HEK293 (cell line): ENCODE measurements at regions not wholly inside any gene's neighbourhood (a gene's known extent, or its start where the extent isn't known, plus 50 kb on each side); places are given as distances from the start of the nearest gene placed in this dataset.

ENCODE experiments used
- CTCF ChIA-PET: fragments of 350-600 bp; formaldehyde crosslinking; extraction: SDS; loops from one replicate; lab custom pipeline; 2021; ENCODE audit warnings: antibody characterized with exemption; lab: Yijun Ruan, JAX
- POLR2A ChIA-PET: fragments of 300-600 bp; formaldehyde crosslinking; extraction: SDS; loops from one replicate; lab custom pipeline; 2020; ENCODE audit warnings: antibody characterized with exemption, inconsistent platforms; lab: Yijun Ruan, JAX
- H3K27ac ChIP-seq: fragments of 200-500 bp; sonication (Bioruptor generic); 2 replicates; pipeline ENCODE4 v1.5.1; 2014; ENCODE audit warnings: low read depth, low read length, control low read depth, inconsistent platforms; ENCODE audit errors: extremely low read depth
- H3K36me3 ChIP-seq, 2 experiments: fragments of 200-500 bp in 1 of 2; sonication (Bioruptor generic) in 1 of 2; 1 replicate in 1 of 2; 2 replicates in 1 of 2; pipeline ENCODE4 v1.5.1; 2014 to 2017; ENCODE audit warnings: inconsistent platforms in 2 of 2, low read length in 2 of 2; ENCODE audit not compliant: control insufficient read depth in 2 of 2, insufficient read depth in 1 of 2
- H3K4me1 ChIP-seq: fragments of 200-500 bp; sonication (Bioruptor generic); 2 replicates; pipeline ENCODE4 v1.5.1; 2014; ENCODE audit warnings: mild to moderate bottlenecking, low read length, inconsistent platforms; ENCODE audit not compliant: control insufficient read depth, insufficient read depth
- H3K4me3 ChIP-seq: 2 replicates; pipeline ENCODE4 v1.5.1; 2011; ENCODE audit warnings: low read depth, mild to moderate bottlenecking, control low read depth, low read length, moderate library complexity
- H3K9me3 ChIP-seq: fragments of 200-500 bp; sonication (Bioruptor generic); 2 replicates; pipeline ENCODE4 v1.5.1; 2014; ENCODE audit warnings: low read depth, low read length, inconsistent platforms; ENCODE audit not compliant: control insufficient read depth, insufficient read depth
- AEBP2 ChIP-seq: fragments of 450-650 bp; formaldehyde crosslinking; IDR thresholded peaks from 2 replicates; pipeline ENCODE4 v1.5.1; 2016; ENCODE audit warnings: missing biosample characterization, missing genetic modification characterization, borderline replicate concordance
- KLF1 ChIP-seq: fragments of 450-650 bp; formaldehyde crosslinking; IDR thresholded peaks from 2 replicates; pipeline ENCODE4 v1.5.1; 2016; ENCODE audit warnings: missing biosample characterization, missing genetic modification characterization
- PATZ1 ChIP-seq: fragments of 450-650 bp; formaldehyde crosslinking; IDR thresholded peaks from 2 replicates; pipeline ENCODE4 v1.5.1; 2016; ENCODE audit warnings: missing biosample characterization, missing genetic modification characterization
- REST ChIP-seq: fragments of 450-650 bp; formaldehyde crosslinking; IDR thresholded peaks from 2 replicates; pipeline ENCODE4 v1.5.1; 2016; ENCODE audit warnings: missing biosample characterization, missing genetic modification characterization
- TSHZ1 ChIP-seq: fragments of 450-650 bp; formaldehyde crosslinking; IDR thresholded peaks from 2 replicates; pipeline ENCODE4 v1.5.1; 2016; ENCODE audit warnings: missing biosample characterization, missing genetic modification characterization, borderline replicate concordance
- ZNF155 ChIP-seq: fragments of 450-650 bp; formaldehyde crosslinking; IDR thresholded peaks from 2 replicates; pipeline ENCODE4 v1.5.1; 2016; ENCODE audit warnings: missing biosample characterization, missing genetic modification characterization
- ZNF19 ChIP-seq: fragments of 450-650 bp; formaldehyde crosslinking; IDR thresholded peaks from 2 replicates; pipeline ENCODE4; 2016; ENCODE audit warnings: missing biosample characterization, missing genetic modification characterization, low read depth
- ZNF23 ChIP-seq: fragments of 450-650 bp; formaldehyde crosslinking; IDR thresholded peaks from 2 replicates; pipeline ENCODE4 v1.5.1; 2016; ENCODE audit warnings: missing biosample characterization, missing genetic modification characterization, borderline replicate concordance
- ZNF366 ChIP-seq: fragments of 450-650 bp; formaldehyde crosslinking; conservative IDR thresholded peaks from 2 replicates; pipeline ENCODE4 v1.5.1; 2016; ENCODE audit warnings: missing biosample characterization, missing genetic modification characterization
- ZNF549 ChIP-seq: fragments of 450-650 bp; IDR thresholded peaks from 2 replicates; pipeline ENCODE4 v1.5.1; 2018; ENCODE audit warnings: missing biosample characterization, missing genetic modification characterization, mild to moderate bottlenecking, inconsistent platforms, moderate library complexity
- ZNF701 ChIP-seq: fragments of 450-650 bp; formaldehyde crosslinking; IDR thresholded peaks from 2 replicates; pipeline ENCODE4 v1.5.1; 2016; ENCODE audit warnings: missing biosample characterization, missing genetic modification characterization

GRCh38 chr6:91438570-91438969 lies 851.7 kb upstream of the MAP3K7 start (continued):
- TF ChIP-seq PATZ1 (tag by site-specific recombination), result no peak

GRCh38 chr6:91437315-91437729 lies 850.5 kb upstream of the MAP3K7 start:
- Histone ChIP-seq H3K36me3 (no peaks in the 10 kb centered on the region), H3K9me3 (no peaks in the 10 kb centered on the region), H3K4me3 (no peak overlapping the region), H3K4me1 (no peaks in the 10 kb centered on the region), H3K27ac (no peak overlapping the region)
- ChIA-PET CTCF (no interaction called here), POLR2A (no interaction called here)
- TF ChIP-seq REST (tag by site-specific recombination) (no peak), ZNF366 (tag by site-specific recombination) (no peak), AEBP2 (tag by site-specific recombination) (no peak), ZNF549 (tag by site-specific recombination) (no peak), ZNF23 (tag by site-specific recombination) (no peak), ZNF155 (no peak), TSHZ1 (tag by site-specific recombination) (no peak)

GRCh38 chr6:91436448-91436847 lies 849.6 kb upstream of the MAP3K7 start:
- Histone ChIP-seq H3K9me3 (no peaks in the 10 kb centered on the region), H3K4me1 (no peaks in the 10 kb centered on the region), H3K27ac (no peak overlapping the region), H3K36me3 (no peaks in the 10 kb centered on the region), H3K4me3 (no peak overlapping the region)
- ChIA-PET CTCF (interaction anchor here (0.5 kb wide), 1 partner anchor 65 kb away, joined by 6 read pairs; no protein-coding TSS in a partner anchor), POLR2A (no interaction called here)
- TF ChIP-seq REST (tag by site-specific recombination), result no peak
- TF ChIP-seq KLF1, result no peak
- TF ChIP-seq ZNF701, result no peak
- no peak for TF ChIP-seq ZNF19
- TF ChIP-seq, all 188 proteins: peak for 0
